ENCODE measurements at regions not wholly inside any gene's neighbourhood (a gene's known extent, or its start where the extent isn't known, plus 50 kb on each side); places are given as distances from the start of the nearest gene placed in this dataset.

DNA sequence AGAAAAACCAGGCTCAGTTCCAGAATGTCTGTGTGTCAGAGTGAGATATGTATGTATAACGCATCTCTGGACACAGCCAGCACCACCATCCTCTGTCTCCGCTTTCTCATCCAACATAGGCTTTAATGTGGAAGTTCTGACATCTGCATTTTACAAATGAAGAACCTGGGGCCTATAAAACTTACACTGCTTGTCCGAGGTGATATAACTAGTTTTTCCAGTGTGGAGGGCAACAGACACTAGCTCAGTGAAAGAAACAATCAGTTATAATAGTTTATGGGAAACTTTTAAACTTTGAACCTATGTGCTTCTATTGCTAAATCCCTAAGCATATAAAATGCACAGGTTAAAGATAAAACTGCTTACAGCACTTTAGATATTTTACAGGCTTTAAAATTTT, 208.7 kb downstream of the CRPPA start:
- no peak for TF ChIP-seq POLR2A (IDR thresholded peaks at IDR 0.05; ENCODE audit: low read length)
- no peak for TF ChIP-seq GATA1 (IDR thresholded peaks at IDR 0.05; ENCODE audit: low read depth, low read length)
